H9 (cell line): ENCODE measurements at regions not wholly inside any gene's neighbourhood (a gene's known extent, or its start where the extent isn't known, plus 50 kb on each side); places are given as distances from the start of the nearest gene placed in this dataset.

Experiments
- DNase-seq: peaks from one replicate; pipeline ENCODE4 v3.0.0-alpha.2; 2017
- H2AFZ ChIP-seq: one replicate; pipeline ENCODE4 v1.6.1; 2013; ENCODE audit warnings: mild to moderate bottlenecking, low read length, control low read depth, moderate library complexity
- H2AK5ac ChIP-seq: 2 replicates; pipeline ENCODE4 v1.6.1; 2013; ENCODE audit warnings: low read length, control low read depth, mixed read lengths; ENCODE audit not compliant: insufficient read length
- H2BK120ac ChIP-seq: one replicate; pipeline ENCODE4 v1.6.1; 2013; ENCODE audit warnings: low read depth, mild to moderate bottlenecking, low read length, control low read depth, inconsistent platforms; ENCODE audit not compliant: poor library complexity, severe bottlenecking
- H2BK12ac ChIP-seq: 2 replicates; pipeline ENCODE4 v1.6.1; 2013; ENCODE audit warnings: low read length, control low read depth, mixed read lengths, low read depth; ENCODE audit not compliant: insufficient read length
- H2BK15ac ChIP-seq: 2 replicates; pipeline ENCODE4 v1.6.1; 2013; ENCODE audit warnings: low read depth, low read length, control low read depth
- H2BK20ac ChIP-seq: one replicate; pipeline ENCODE4 v1.6.1; 2013; ENCODE audit warnings: low read depth, mild to moderate bottlenecking, low read length, control low read depth, inconsistent platforms; ENCODE audit not compliant: poor library complexity, severe bottlenecking
- H2BK5ac ChIP-seq: 2 replicates; pipeline ENCODE4 v1.6.1; 2013; ENCODE audit warnings: low read length, control low read depth, mixed read lengths; ENCODE audit not compliant: insufficient read length
- H3K14ac ChIP-seq: 2 replicates; pipeline ENCODE4 v1.6.1; 2013; ENCODE audit warnings: low read length, control low read depth; ENCODE audit not compliant: insufficient read depth
- H3K18ac ChIP-seq: 2 replicates; pipeline ENCODE4 v1.6.1; 2013; ENCODE audit warnings: low read depth, mild to moderate bottlenecking, mixed read lengths, low read length, control low read depth; ENCODE audit not compliant: insufficient read length
- H3K23ac ChIP-seq: 2 replicates; pipeline ENCODE4 v1.6.1; 2013; ENCODE audit warnings: low read length, control low read depth, mixed read lengths, low read depth; ENCODE audit not compliant: insufficient read length
- H3K23me2 ChIP-seq: 2 replicates; pipeline ENCODE4 v1.6.1; 2013; ENCODE audit warnings: low read depth, mild to moderate bottlenecking, mixed read lengths, low read length, control low read depth; ENCODE audit not compliant: insufficient read length, poor library complexity, severe bottlenecking
- H3K27ac ChIP-seq: 2 replicates; pipeline ENCODE4 v1.5.1; 2013; ENCODE audit warnings: low read length, control low read depth, mixed read lengths, low read depth; ENCODE audit not compliant: insufficient read length
- H3K27me3 ChIP-seq: 2 replicates; pipeline ENCODE4 v1.6.1; 2013; ENCODE audit warnings: low read length, control low read depth, inconsistent platforms; ENCODE audit not compliant: insufficient read depth
- H3K4ac ChIP-seq: 2 replicates; pipeline ENCODE4 v1.6.1; 2013; ENCODE audit warnings: low read depth, mild to moderate bottlenecking, control low read depth, inconsistent platforms, low read length, moderate library complexity
- H3K4me1 ChIP-seq: 2 replicates; pipeline ENCODE4 v1.6.1; 2013; ENCODE audit warnings: low read length, control low read depth, inconsistent platforms; ENCODE audit not compliant: insufficient read depth
- H3K4me2 ChIP-seq: 2 replicates; pipeline ENCODE4 v1.6.1; 2013; ENCODE audit warnings: low read length, control low read depth, mixed read lengths; ENCODE audit not compliant: insufficient read length, insufficient read depth
- H3K56ac ChIP-seq: 2 replicates; pipeline ENCODE4 v1.6.1; 2013; ENCODE audit warnings: low read depth, mild to moderate bottlenecking, mixed read lengths, low read length, control low read depth; ENCODE audit not compliant: insufficient read length
- H3K79me1 ChIP-seq: 2 replicates; pipeline ENCODE4 v1.6.1; 2013; ENCODE audit warnings: low read depth, mild to moderate bottlenecking, moderate library complexity, low read length, control low read depth, inconsistent platforms; ENCODE audit not compliant: insufficient read depth, poor library complexity, severe bottlenecking
- H3K79me2 ChIP-seq: 2 replicates; pipeline ENCODE4 v1.6.1; 2013; ENCODE audit warnings: low read length, control low read depth, inconsistent platforms; ENCODE audit not compliant: insufficient read depth
- H3K9ac ChIP-seq: 2 replicates; pipeline ENCODE4 v1.6.1; 2013; ENCODE audit warnings: low read length, control low read depth, mixed read lengths; ENCODE audit not compliant: insufficient read length; ENCODE audit errors: extremely low read depth
- H3K9me3 ChIP-seq: one replicate; pipeline ENCODE4 v1.6.1; 2013; ENCODE audit warnings: low read depth, low read length, inconsistent platforms; ENCODE audit not compliant: control insufficient read depth
- H3T11ph ChIP-seq: one replicate; pipeline ENCODE4 v1.6.1; 2013; ENCODE audit warnings: mild to moderate bottlenecking, low read length, control low read depth, inconsistent platforms
- H4K20me1 ChIP-seq: one replicate; pipeline ENCODE4 v1.6.1; 2013; ENCODE audit not compliant: control insufficient read depth, insufficient read length, insufficient read depth
- H4K5ac ChIP-seq: 2 replicates; pipeline ENCODE4 v1.6.1; 2013; ENCODE audit warnings: low read depth, mild to moderate bottlenecking, mixed read lengths, low read length, control low read depth; ENCODE audit not compliant: insufficient read length
- H4K8ac ChIP-seq: replicated peaks from 2 replicates; pipeline ENCODE4 v1.6.1; 2013; ENCODE audit warnings: low read length, control low read depth, mixed read lengths, low read depth; ENCODE audit not compliant: insufficient read length
- H4K91ac ChIP-seq: 2 replicates; pipeline ENCODE4 v1.6.1; 2013; ENCODE audit warnings: low read depth, mild to moderate bottlenecking, moderate library complexity, mixed read lengths, low read length, control low read depth; ENCODE audit not compliant: insufficient read length
- H3K27ac Mint-ChIP-seq, 3 experiments: 2 replicates in 2 of 3; 3 replicates in 1 of 3; pipeline ENCODE4 v1.8.0; 2020 to 2021; ENCODE audit warnings: mixed read lengths in 3 of 3, mild to moderate bottlenecking in 1 of 3, moderate library complexity in 1 of 3
- H3K27me3 Mint-ChIP-seq: 2 replicates; pipeline ENCODE4 v1.8.0; 2021; ENCODE audit warnings: low read depth, mild to moderate bottlenecking, moderate library complexity, mixed read lengths
- H3K36me3 Mint-ChIP-seq, 3 experiments: 2 replicates in 2 of 3; 3 replicates in 1 of 3; pipeline ENCODE4 v1.8.0; 2020 to 2021; ENCODE audit warnings: low read depth in 3 of 3, mixed read lengths in 3 of 3; ENCODE audit not compliant: insufficient read depth in 1 of 3
- H3K4me1 Mint-ChIP-seq, 2 experiments: 2 replicates each; pipeline ENCODE4 v1.8.0; 2020; ENCODE audit warnings: mixed read lengths in 2 of 2
- H3K4me3 Mint-ChIP-seq, 2 experiments: 2 replicates in 1 of 2; 3 replicates in 1 of 2; pipeline ENCODE4 v1.8.0; 2020 to 2021; ENCODE audit warnings: mild to moderate bottlenecking in 2 of 2, mixed read lengths in 2 of 2, moderate library complexity in 1 of 2
- H3K9me3 Mint-ChIP-seq, 2 experiments: 2 replicates in 1 of 2; 3 replicates in 1 of 2; pipeline ENCODE4 v1.8.0; 2020; ENCODE audit warnings: mild to moderate bottlenecking in 2 of 2, mixed read lengths in 2 of 2, moderate library complexity in 1 of 2
- WGBS: extraction: QIAGEN DNeasy Blood & Tissue Kit; methylation state at CpG from one replicate; pipeline ENCODE4 v1.1.7; 2013; ENCODE audit warnings: missing lambda C conversion rate, low lambda C conversion rate, mixed read lengths; ENCODE audit not compliant: insufficient read length; ENCODE audit errors: extremely low coverage; 5-methylcytosine and 5-hydroxymethylcytosine counted together
- TF ChIP-seq, protein P1 (sequence below): fragments of 200-600 bp; sonication (generic); conservative IDR thresholded peaks from 3 replicates; pipeline ENCODE4 v1.8.0; 2021; ENCODE audit warnings: antibody characterized with exemption, mild to moderate bottlenecking

DNA sequence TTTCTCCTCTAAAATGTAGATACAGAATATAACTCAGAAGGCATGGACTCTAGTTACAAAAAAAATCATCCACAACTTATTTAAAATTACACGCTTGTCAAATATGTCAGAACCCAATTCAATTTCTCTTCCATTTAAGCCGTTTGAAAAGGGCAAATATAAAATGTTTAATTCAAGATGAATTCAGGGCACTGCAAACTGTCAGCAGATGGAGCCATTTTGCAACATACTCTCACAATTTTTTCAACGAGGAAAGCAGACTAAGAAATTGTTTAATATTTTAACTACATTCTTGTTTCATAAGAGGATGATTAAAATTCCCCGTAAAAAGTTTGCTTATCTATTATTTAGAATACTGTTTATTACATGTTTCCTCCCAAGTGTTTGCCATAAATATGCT, 321.3 kb upstream of the CPXCR1 start:
- no peak overlapping the region for H3K56ac ChIP-seq
- TF ChIP-seq, protein P1, sequence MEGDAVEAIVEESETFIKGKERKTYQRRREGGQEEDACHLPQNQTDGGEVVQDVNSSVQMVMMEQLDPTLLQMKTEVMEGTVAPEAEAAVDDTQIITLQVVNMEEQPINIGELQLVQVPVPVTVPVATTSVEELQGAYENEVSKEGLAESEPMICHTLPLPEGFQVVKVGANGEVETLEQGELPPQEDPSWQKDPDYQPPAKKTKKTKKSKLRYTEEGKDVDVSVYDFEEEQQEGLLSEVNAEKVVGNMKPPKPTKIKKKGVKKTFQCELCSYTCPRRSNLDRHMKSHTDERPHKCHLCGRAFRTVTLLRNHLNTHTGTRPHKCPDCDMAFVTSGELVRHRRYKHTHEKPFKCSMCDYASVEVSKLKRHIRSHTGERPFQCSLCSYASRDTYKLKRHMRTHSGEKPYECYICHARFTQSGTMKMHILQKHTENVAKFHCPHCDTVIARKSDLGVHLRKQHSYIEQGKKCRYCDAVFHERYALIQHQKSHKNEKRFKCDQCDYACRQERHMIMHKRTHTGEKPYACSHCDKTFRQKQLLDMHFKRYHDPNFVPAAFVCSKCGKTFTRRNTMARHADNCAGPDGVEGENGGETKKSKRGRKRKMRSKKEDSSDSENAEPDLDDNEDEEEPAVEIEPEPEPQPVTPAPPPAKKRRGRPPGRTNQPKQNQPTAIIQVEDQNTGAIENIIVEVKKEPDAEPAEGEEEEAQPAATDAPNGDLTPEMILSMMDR = peak; percentile 60
- no peaks in the 10 kb centered on the region for H3K79me1 ChIP-seq
- no peak overlapping the region for H4K91ac ChIP-seq
- H3K4me2 ChIP-seq = no peak overlapping the region
- H3K23me2 ChIP-seq = no peaks in the 10 kb centered on the region
- H2BK12ac ChIP-seq = no peak overlapping the region
- H3K23ac ChIP-seq = no peak overlapping the region
- H2BK120ac ChIP-seq = no peak overlapping the region
- no peak overlapping the region for H4K8ac ChIP-seq
- H3T11ph ChIP-seq = no peak overlapping the region
- H3K79me2 ChIP-seq = no peaks in the 10 kb centered on the region
- no peak overlapping the region for H3K9ac ChIP-seq
- no peak overlapping the region for H2BK15ac ChIP-seq
- no peak overlapping the region for H2AFZ ChIP-seq
- Mint-ChIP-seq H3K9me3 (peaks cover 0 to under 1% of the 10 kb centered on the region in 2 experiments; a peak in 1 of 5 replicates), H3K36me3 (no peaks in the 10 kb centered on the region), H3K27me3 (no peaks in the 10 kb centered on the region), H3K4me3 (no peak overlapping the region), H3K27ac (0 out of 7 replicates have a peak overlapping the region, but pooled peaks of 1 of the 3 experiments have one; percentile 14), H3K4me1 (peaks cover 0 to 10% of the 10 kb centered on the region in 2 experiments; a peak in 2 of 4 replicates)
- no peak overlapping the region for H3K27ac ChIP-seq
- DNase-seq = no peak
- H2BK5ac ChIP-seq = no peak overlapping the region
- H3K27me3 ChIP-seq = no peaks in the 10 kb centered on the region
- no CpG with 5 or more reads among the region's 4 CpGs for WGBS
- H2BK20ac ChIP-seq = no peak overlapping the region
- no peak overlapping the region for H3K4ac ChIP-seq
- no peaks in the 10 kb centered on the region for H3K9me3 ChIP-seq
- H3K14ac ChIP-seq = no peak overlapping the region
- H3K18ac ChIP-seq = no peak overlapping the region
- no peak overlapping the region for H4K5ac ChIP-seq
- H4K20me1 ChIP-seq = no peaks in the 10 kb centered on the region
- H2AK5ac ChIP-seq = no peak overlapping the region
- no peaks in the 10 kb centered on the region for H3K4me1 ChIP-seq
